Transverse colon (tissue), 4 donors: ENCODE measurements at regions not wholly inside any gene's neighbourhood (a gene's known extent, or its start where the extent isn't known, plus 50 kb on each side); places are given as distances from the start of the nearest gene placed in this dataset.

Experiments
- DNase-seq: peaks from one replicate; pipeline ENCODE4 v3.0.0-alpha.2; 2019
- H3K27ac ChIP-seq, 4 donors: fragments of 200-600 bp; sonication (generic); 2 replicates each; pipeline ENCODE4 v1.5.1; 2016 to 2018; ENCODE audit warnings: inconsistent platforms in 4 of 4
- H3K27me3 ChIP-seq: fragments of 200-600 bp; sonication (generic); 2 replicates; pipeline ENCODE4 v1.5.1; 2017; ENCODE audit warnings: inconsistent platforms
- H3K36me3 ChIP-seq, 4 donors: fragments of 200-600 bp; sonication (generic); 2 replicates each; pipeline ENCODE4 v1.5.1; 2017 to 2019; ENCODE audit warnings: inconsistent platforms in 4 of 4
- H3K4me1 ChIP-seq, 4 donors: fragments of 200-600 bp; sonication (generic); 2 replicates each; pipeline ENCODE4 v1.5.1; 2017 to 2020; ENCODE audit warnings: inconsistent platforms in 4 of 4
- H3K4me3 ChIP-seq, 4 donors: fragments of 200-600 bp; sonication (generic); 1 replicate in 1 of 4; 2 replicates in 3 of 4; pipeline versions ENCODE4 v1.5.1 to v1.6.1; 2017 to 2019; ENCODE audit warnings: inconsistent platforms in 4 of 4
- H3K9me3 ChIP-seq, 2 donors: fragments of 200-600 bp; sonication (generic); 2 replicates each; pipeline ENCODE4 v1.5.1; 2017 to 2019; ENCODE audit warnings: inconsistent platforms in 2 of 2
- CTCF ChIP-seq, 5 experiments: fragments of 200-600 bp in 3 of 5; fragments of 450-650 bp in 2 of 5; sonication (generic) in 3 of 5; IDR thresholded peaks; 1 replicate in 2 of 5; 2 replicates in 3 of 5; pipeline ENCODE4 v1.5.1; 2016 to 2017; ENCODE audit warnings: antibody characterized with exemption in 5 of 5, inconsistent platforms in 3 of 5, mild to moderate bottlenecking in 2 of 5, moderate library complexity in 1 of 5
- EP300 ChIP-seq: sonication (generic); formaldehyde crosslinking; IDR thresholded peaks from one replicate; pipeline ENCODE4 v1.6.1; 2017; ENCODE audit warnings: antibody characterized with exemption, low read depth
- POLR2A ChIP-seq: fragments of 450-650 bp; IDR thresholded peaks from one replicate; pipeline ENCODE4 v1.6.1; 2016; ENCODE audit warnings: antibody characterized with exemption, mild to moderate bottlenecking, moderate library complexity
- POLR2AphosphoS5 ChIP-seq, 3 donors: sonication (generic); formaldehyde crosslinking; IDR thresholded peaks; one replicate each; pipeline ENCODE4 v1.6.1; 2016; ENCODE audit warnings: antibody characterized with exemption in 3 of 3
- WGBS, 2 donors: methylation state at CpG; one replicate each; pipeline ENCODE4 v1.1.5; 2018; ENCODE audit warnings: low coverage in 1 of 2; 5-methylcytosine and 5-hydroxymethylcytosine counted together
- in situ Hi-C, 4 donors: fragments of 200-750 bp; cut with MboI; loops; one replicate each; pipeline versions ENCODE4 v1.15.0 to v1.15.1; 2017; ENCODE audit warnings: low sequenced_read_pairs in 3 of 4, low pct_ligation_motif_present in 1 of 4, low pct_unique_long_range_greater_than_20kb in 1 of 4
- intact Hi-C: fragments of 100-400 bp; cut with DNase I; formaldehyde crosslinking; loops from one replicate; pipeline ENCODE4 v1.15.1; 2023; ENCODE audit warnings: low total_unique reads

- Histone ChIP-seq H3K27me3 (no peaks in the 10 kb centered on the region), H3K9me3 (no peaks in the 10 kb centered on the region), H3K36me3 (no peaks in the 10 kb centered on the region), H3K4me1 (no peaks in the 10 kb centered on the region), H3K27ac (no peak overlapping the region), H3K4me3 (no peak overlapping the region)
- in situ Hi-C loops (no loop called here), intact Hi-C loops (no loop called here)
- TF ChIP-seq EP300 (no peak), POLR2AphosphoS5 (IDR thresholded peaks at IDR 0.05) (no peak), CTCF (IDR thresholded peaks at IDR 0.05) (no peak), POLR2A (no peak)
- DNase-seq = no peak
- 49% methylated on average over 2 of the region's 2 CpGs; no CpG with 5 or more reads in 1 of the 2 donors for WGBS, 2 donors
Measured at GRCh38 chr3:153348457-153349107, 186.6 kb downstream of the RAP2B start.

GRCh38 chr3:153349108-153349499 lies 187.1 kb downstream of the RAP2B start:
- Histone ChIP-seq H3K4me1 (no peaks in the 10 kb centered on the region), H3K4me3 (no peak overlapping the region), H3K36me3 (no peaks in the 10 kb centered on the region), H3K27me3 (no peaks in the 10 kb centered on the region), H3K27ac (no peak overlapping the region), H3K9me3 (no peaks in the 10 kb centered on the region)
- no peak for DNase-seq
- WGBS, 2 donors = 78 to 90% methylated on average over 1 of the region's 1 CpG
- in situ Hi-C loops (no loop called here), intact Hi-C loops (no loop called here)
- TF ChIP-seq POLR2A (no peak), POLR2AphosphoS5 (IDR thresholded peaks at IDR 0.05) (no peak), CTCF (IDR thresholded peaks at IDR 0.05) (no peak), EP300 (no peak)

- H3K27me3 ChIP-seq = no peaks in the 10 kb centered on the region
- no peaks in the 10 kb centered on the region for H3K4me1 ChIP-seq
- no peak overlapping the region for H3K4me3 ChIP-seq
- TF ChIP-seq POLR2A (no peak), CTCF (IDR thresholded peaks at IDR 0.05) (no peak), POLR2AphosphoS5 (IDR thresholded peaks at IDR 0.05) (no peak), EP300 (no peak)
- no peak overlapping the region for H3K27ac ChIP-seq
- intact Hi-C loops = no loop called here
- no peaks in the 10 kb centered on the region for H3K36me3 ChIP-seq
- 55 to 75% methylated on average over 2 of the region's 2 CpGs for WGBS, 2 donors
- no peak for DNase-seq
- no peaks in the 10 kb centered on the region for H3K9me3 ChIP-seq
- in situ Hi-C loops = no loop called here
Measured at GRCh38 chr3:153350420-153350819, 188.4 kb downstream of the RAP2B start.

- Histone ChIP-seq H3K36me3 (no peaks in the 10 kb centered on the region), H3K4me1 (no peaks in the 10 kb centered on the region), H3K9me3 (no peaks in the 10 kb centered on the region), H3K27me3 (no peaks in the 10 kb centered on the region), H3K4me3 (no peak overlapping the region), H3K27ac (no peak overlapping the region)
- no peak for TF ChIP-seq POLR2AphosphoS5 (IDR thresholded peaks at IDR 0.05)
- TF ChIP-seq CTCF (IDR thresholded peaks at IDR 0.05) = no peak
- TF ChIP-seq POLR2A = no peak
- TF ChIP-seq EP300 = no peak
- in situ Hi-C loops (no loop called here), intact Hi-C loops (no loop called here)
- no peak for DNase-seq
- 50 to 52% methylated on average over 1 of the region's 1 CpG for WGBS, 2 donors
Measured at GRCh38 chr3:153354641-153355040, 192.6 kb downstream of the RAP2B start.
